ENCODE measurements at regions not wholly inside any gene's neighbourhood (a gene's known extent, or its start where the extent isn't known, plus 50 kb on each side); places are given as distances from the start of the nearest gene placed in this dataset. TPM values are rescaled to one million over a fixed set of nuclear protein-coding genes. Genes with fewer than 3 reads are reported as not detected.

DNA sequence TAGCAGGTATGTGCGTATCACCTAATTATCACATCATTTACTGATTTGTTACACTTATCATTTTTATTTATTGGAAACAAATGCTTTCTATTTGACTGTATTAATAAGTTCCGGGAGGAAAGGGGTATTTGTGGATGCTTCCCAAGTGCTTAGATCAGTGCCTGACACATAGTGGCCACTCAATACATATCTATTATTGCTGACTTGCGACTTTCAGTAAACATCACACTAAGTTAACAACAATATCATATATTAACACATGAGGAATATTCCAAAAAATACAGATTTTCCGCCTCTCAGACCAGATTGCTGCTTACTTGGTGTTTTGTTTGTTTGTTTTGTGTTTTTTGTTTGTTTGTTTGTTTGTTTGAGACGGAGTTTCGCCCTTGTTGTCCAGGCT is 52.6 kb upstream of the ZFP42 start:
- Histone ChIP-seq H3K9me2 (replicated peaks; ENCODE audit: insufficient read depth) (no peaks in the 10 kb centered on the region), H3K9me3 (ENCODE audit: low read depth) (no peaks in the 10 kb centered on the region), H3K27me3 (no peaks in the 10 kb centered on the region), H3K4me2 (no peak overlapping the region), H3K36me3 (replicated peaks; ENCODE audit: insufficient read depth, low read depth) (no peaks in the 10 kb centered on the region), H2AFZ (no peak overlapping the region), H3K4me3 (no peak overlapping the region), H3K4me1 (ENCODE audit: insufficient read depth) (no peaks in the 10 kb centered on the region), H3K79me2 (no peaks in the 10 kb centered on the region), H4K20me1 (ENCODE audit: insufficient read depth, poor library complexity, severe bottlenecking) (no peaks in the 10 kb centered on the region), H3K27ac (no peak overlapping the region)
- TF ChIP-seq, protein P1, sequence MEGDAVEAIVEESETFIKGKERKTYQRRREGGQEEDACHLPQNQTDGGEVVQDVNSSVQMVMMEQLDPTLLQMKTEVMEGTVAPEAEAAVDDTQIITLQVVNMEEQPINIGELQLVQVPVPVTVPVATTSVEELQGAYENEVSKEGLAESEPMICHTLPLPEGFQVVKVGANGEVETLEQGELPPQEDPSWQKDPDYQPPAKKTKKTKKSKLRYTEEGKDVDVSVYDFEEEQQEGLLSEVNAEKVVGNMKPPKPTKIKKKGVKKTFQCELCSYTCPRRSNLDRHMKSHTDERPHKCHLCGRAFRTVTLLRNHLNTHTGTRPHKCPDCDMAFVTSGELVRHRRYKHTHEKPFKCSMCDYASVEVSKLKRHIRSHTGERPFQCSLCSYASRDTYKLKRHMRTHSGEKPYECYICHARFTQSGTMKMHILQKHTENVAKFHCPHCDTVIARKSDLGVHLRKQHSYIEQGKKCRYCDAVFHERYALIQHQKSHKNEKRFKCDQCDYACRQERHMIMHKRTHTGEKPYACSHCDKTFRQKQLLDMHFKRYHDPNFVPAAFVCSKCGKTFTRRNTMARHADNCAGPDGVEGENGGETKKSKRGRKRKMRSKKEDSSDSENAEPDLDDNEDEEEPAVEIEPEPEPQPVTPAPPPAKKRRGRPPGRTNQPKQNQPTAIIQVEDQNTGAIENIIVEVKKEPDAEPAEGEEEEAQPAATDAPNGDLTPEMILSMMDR (IDR thresholded peaks at IDR 0.05; ENCODE audit: poor library complexity) = no peak
- TF ChIP-seq EZH2 (IDR thresholded peaks at IDR 0.05; ENCODE audit: borderline replicate concordance) (no peak), EZH2phosphoT487 (IDR thresholded peaks at IDR 0.05; ENCODE audit: low read depth, severe bottlenecking, unreplicated experiment) (no peak)
- 88% methylated on average over 6 of the region's 6 CpGs for WGBS (ENCODE audit: low lambda C conversion rate, missing lambda C conversion rate)
- no peak for DNase-seq (ENCODE audit: low spot score)

DNA sequence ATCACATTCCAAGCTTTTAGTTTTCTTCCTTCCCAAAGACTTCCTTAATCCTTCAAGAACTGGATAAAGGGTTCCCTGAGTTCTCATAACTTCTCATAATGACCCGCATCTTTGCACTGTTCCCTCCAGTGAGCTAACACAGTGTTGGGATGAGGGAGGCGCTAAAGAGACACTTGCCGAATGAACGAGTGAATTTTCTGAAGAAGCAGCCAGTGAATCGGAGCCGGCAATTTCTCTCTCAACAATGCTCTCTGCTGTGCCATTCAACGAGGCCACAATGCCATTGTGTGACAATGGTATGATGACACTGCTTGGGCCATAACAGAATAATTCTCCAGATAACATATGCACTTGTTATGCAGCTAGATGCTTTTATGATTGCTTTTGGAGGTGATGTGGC is 51.4 kb upstream of the ZFP42 start:
- H3K79me2 ChIP-seq = no peaks in the 10 kb centered on the region
- H3K4me3 ChIP-seq = no peak overlapping the region
- 85% methylated on average over 7 of the region's 7 CpGs for WGBS (ENCODE audit: low lambda C conversion rate, missing lambda C conversion rate)

More for the DNA sequence above, 51.4 kb upstream of the ZFP42 start:
- Histone ChIP-seq H3K27me3 (no peaks in the 10 kb centered on the region), H2AFZ (no peak overlapping the region), H3K36me3 (replicated peaks; ENCODE audit: insufficient read depth, low read depth) (no peaks in the 10 kb centered on the region), H4K20me1 (ENCODE audit: insufficient read depth, poor library complexity, severe bottlenecking) (no peaks in the 10 kb centered on the region), H3K9me2 (replicated peaks; ENCODE audit: insufficient read depth) (no peaks in the 10 kb centered on the region), H3K9me3 (ENCODE audit: low read depth) (no peaks in the 10 kb centered on the region), H3K4me1 (ENCODE audit: insufficient read depth) (no peaks in the 10 kb centered on the region), H3K4me2 (no peak overlapping the region), H3K27ac (no peak overlapping the region)
- TF ChIP-seq EZH2 (IDR thresholded peaks at IDR 0.05; ENCODE audit: borderline replicate concordance) (no peak), EZH2phosphoT487 (IDR thresholded peaks at IDR 0.05; ENCODE audit: low read depth, severe bottlenecking, unreplicated experiment) (no peak)
- TF ChIP-seq, protein P1 (IDR thresholded peaks at IDR 0.05; ENCODE audit: poor library complexity) = no peak
- DNase-seq (ENCODE audit: low spot score) = no peak

Small RNAs in the stretch of these regions (small RNA-seq; reads per million reads assigned to genes)
- not detected for gene MRPS36P2

Measured in hepatocyte (in vitro differentiated cells).